GM20000 (cell line): ENCODE measurements at regions not wholly inside any gene's neighbourhood (a gene's known extent, or its start where the extent isn't known, plus 50 kb on each side); places are given as distances from the start of the nearest gene placed in this dataset.

Experiments used
- DNase-seq: peaks from one replicate; pipeline ENCODE4 v3.0.0; 2012; ENCODE audit warnings: low spot score
- CTCF ChIP-seq: IDR thresholded peaks from 2 replicates; pipeline ENCODE4 v1.5.1; 2012; ENCODE audit warnings: mild to moderate bottlenecking, control low read depth; ENCODE audit errors: extremely low read depth, missing control alignments

GRCh38 chr12:46617167-46617566 lies 208.6 kb downstream of the SLC38A4 start:
- DNase-seq: no peak
- TF ChIP-seq CTCF: no peak

DNA sequence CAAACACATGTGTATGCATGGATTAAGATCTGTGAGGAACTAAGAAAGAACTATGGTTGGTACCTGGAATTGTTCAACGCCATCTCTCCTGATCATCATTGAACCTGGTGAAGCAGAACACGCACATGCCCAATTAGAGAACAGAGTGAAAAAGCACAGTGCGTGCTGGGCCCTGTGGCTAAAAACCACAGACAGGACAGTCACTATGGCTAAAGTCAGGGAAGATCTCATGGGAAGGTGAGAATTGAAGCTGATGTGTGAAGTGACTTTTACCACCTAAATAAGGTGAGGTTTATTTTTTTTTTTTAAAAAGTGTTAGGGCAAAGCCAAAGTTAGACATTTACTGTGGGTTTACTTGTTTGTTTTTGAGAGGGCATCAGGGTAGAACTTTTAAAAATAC lies 215.0 kb downstream of the SLC38A4 start:
- DNase-seq: no peak
- no peak for TF ChIP-seq CTCF

DNA sequence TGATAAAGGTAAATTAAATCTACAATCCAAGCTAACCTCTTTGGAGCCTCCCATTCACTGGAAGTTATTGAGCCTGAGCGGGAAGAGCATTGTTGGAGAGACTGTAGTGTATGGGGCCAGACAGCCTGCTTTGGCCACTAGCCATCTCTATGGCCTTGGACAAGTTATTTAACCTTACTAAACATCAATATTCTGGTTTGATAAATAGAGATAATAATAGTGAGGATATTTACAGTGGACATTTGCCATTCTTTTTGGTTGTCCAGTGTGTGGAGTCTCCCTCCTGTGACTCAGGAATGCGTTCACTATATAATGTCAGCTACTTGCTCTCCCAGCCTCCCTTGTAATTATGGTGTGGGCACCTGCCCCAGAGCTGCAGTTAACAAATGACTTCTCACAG lies 216.1 kb downstream of the SLC38A4 start:
- no peak for TF ChIP-seq CTCF
- no peak for DNase-seq

GRCh38 chr12:46609273-46609623 lies 216.5 kb downstream of the SLC38A4 start:
- peak; percentile 25 for DNase-seq
- no peak for TF ChIP-seq CTCF

DNA sequence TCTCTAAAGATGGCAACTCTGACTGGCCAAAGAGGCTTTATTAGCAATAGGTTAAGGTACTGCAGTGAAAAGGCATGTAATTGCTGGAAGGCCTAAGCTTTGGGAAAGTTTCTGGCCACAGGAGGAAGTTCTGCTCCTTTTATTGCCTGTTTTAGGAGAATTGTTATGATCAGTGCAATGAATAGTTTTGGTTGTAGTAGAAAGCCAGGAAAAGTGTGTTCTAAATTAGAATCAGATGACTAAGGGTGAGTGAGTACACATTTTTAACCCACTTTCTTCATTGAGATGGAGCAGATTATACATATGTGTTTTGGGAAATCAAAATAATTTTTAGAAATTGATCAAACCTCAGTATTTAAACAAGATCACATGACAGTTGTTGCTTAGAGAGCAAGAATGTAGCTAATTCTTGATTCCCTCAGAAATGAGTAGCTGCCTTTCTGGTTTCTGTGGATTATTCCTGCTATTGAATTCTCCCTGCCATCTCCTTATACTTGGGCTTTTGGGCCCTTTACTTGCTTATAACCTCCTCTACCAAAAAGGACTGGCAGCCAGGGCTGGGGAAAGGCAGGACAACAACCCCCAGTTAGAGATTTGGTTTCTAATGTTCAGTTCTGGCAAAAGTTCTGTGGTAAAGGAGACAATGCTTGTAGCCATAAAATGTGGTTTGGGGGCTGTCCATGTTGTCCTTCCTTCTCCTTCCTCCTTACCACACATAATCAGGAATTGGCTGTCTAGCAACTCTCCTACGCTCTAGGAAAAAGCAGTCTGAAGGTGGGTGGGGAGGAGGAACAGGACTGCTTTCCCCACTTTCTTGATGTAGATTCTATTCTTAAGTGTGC lies 217.1 kb downstream of the SLC38A4 start:
- no peak for TF ChIP-seq CTCF
- DNase-seq: no peak

GRCh38 chr12:46604684-46605083 lies 221.1 kb downstream of the SLC38A4 start:
- no peak for DNase-seq
- no peak for TF ChIP-seq CTCF

GRCh38 chr12:46603776-46604456 lies 221.9 kb downstream of the SLC38A4 start:
- TF ChIP-seq CTCF: no peak

More at GRCh38 chr12:46603776-46604456, 221.9 kb downstream of the SLC38A4 start:
- DNase-seq: no peak
